Spleen (tissue), 11 donors: ENCODE measurements at regions not wholly inside any gene's neighbourhood (a gene's known extent, or its start where the extent isn't known, plus 50 kb on each side); places are given as distances from the start of the nearest gene placed in this dataset.

Experiments used
- DNase-seq: peaks from one replicate; pipeline ENCODE4 v3.0.0-alpha.2; 2020
- H3K27ac ChIP-seq, 8 donors: fragments of 200-600 bp; sonication (generic) in 7 of 8; 1 replicate in 4 of 8; 2 replicates in 4 of 8; pipeline versions ENCODE4 v1.5.0 to v1.8.0; 2016 to 2021; ENCODE audit warnings: inconsistent platforms in 4 of 8, mild to moderate bottlenecking in 4 of 8, moderate library complexity in 1 of 8
- H3K27me3 ChIP-seq, 7 donors: fragments of 200-600 bp; sonication (generic) in 6 of 7; replicated peaks in 1 of 7; 1 replicate in 4 of 7; 2 replicates in 3 of 7; pipeline versions ENCODE4 v1.5.0 to v1.8.0; 2016 to 2021; ENCODE audit warnings: inconsistent platforms in 3 of 7, mild to moderate bottlenecking in 1 of 7
- H3K36me3 ChIP-seq, 6 donors: fragments of 200-600 bp; sonication (generic) in 5 of 6; 1 replicate in 4 of 6; 2 replicates in 2 of 6; pipeline versions ENCODE4 v1.5.0 to v1.8.0; 2016 to 2021; ENCODE audit warnings: inconsistent platforms in 2 of 6
- H3K4me1 ChIP-seq, 6 donors: fragments of 200-600 bp; sonication (generic) in 5 of 6; 1 replicate in 3 of 6; 2 replicates in 3 of 6; pipeline versions ENCODE4 v1.5.0 to v1.8.0; 2016 to 2021; ENCODE audit warnings: inconsistent platforms in 3 of 6
- H3K4me3 ChIP-seq, 8 donors: fragments of 200-600 bp; sonication (generic) in 7 of 8; 1 replicate in 4 of 8; 2 replicates in 4 of 8; pipeline versions ENCODE4 v1.5.0 to v1.8.0; 2016 to 2021; ENCODE audit warnings: inconsistent platforms in 4 of 8, mild to moderate bottlenecking in 4 of 8, moderate library complexity in 2 of 8
- H3K9me3 ChIP-seq, 8 donors: fragments of 200-600 bp; sonication (generic) in 7 of 8; 1 replicate in 4 of 8; 2 replicates in 4 of 8; pipeline versions ENCODE4 v1.5.0 to v1.8.0; 2016 to 2021; ENCODE audit warnings: inconsistent platforms in 4 of 8
- POLR2A ChIP-seq, 3 donors: fragments of 450-650 bp; IDR thresholded peaks; one replicate each; pipeline ENCODE4 v1.5.1; 2017; ENCODE audit warnings: antibody characterized with exemption in 3 of 3, mild to moderate bottlenecking in 1 of 3
- POLR2AphosphoS5 ChIP-seq, 3 donors: sonication (generic); formaldehyde crosslinking; IDR thresholded peaks; one replicate each; pipeline ENCODE4 v1.5.1; 2017; ENCODE audit warnings: antibody characterized with exemption in 3 of 3
- WGBS, 5 donors: extraction: QIAGEN DNeasy Blood & Tissue Kit in 3 of 5; methylation state at CpG; one replicate each; pipeline versions ENCODE4 v1.1.5 to v1.1.7; 2013 to 2018; 5-methylcytosine and 5-hydroxymethylcytosine counted together
- intact Hi-C: fragments of 100-400 bp; cut with DNase I; formaldehyde crosslinking; loops from one replicate; pipeline ENCODE4 v1.15.0; 2023; ENCODE audit warnings: low total_unique reads
- TF ChIP-seq, protein P1 (sequence below), 11 experiments: fragments of 200-600 bp in 7 of 11; fragments of 450-650 bp in 4 of 11; sonication (generic) in 4 of 11; IDR thresholded peaks in 8 of 11; conservative IDR thresholded peaks in 3 of 11; 1 replicate in 7 of 11; 2 replicates in 4 of 11; pipeline versions ENCODE4 v1.4.0 to v1.8.0; 2016 to 2021; ENCODE audit warnings: antibody characterized with exemption in 11 of 11, inconsistent platforms in 4 of 11, mild to moderate bottlenecking in 1 of 11
- donor health status: healthy with polysubstance abuse.
- donor health status: DM: no; HTN: no; CAD: no; lungs with moderate emphysema.
- donor health status: DM: no; HTN: no; CAD: no.
- donor health status: Bipolar disorder and iron deficiency.
- donor health status: healthy.
- donor health status: DM: no; HTN: no; CAD: no.
- donor health status: DM: yes; HTN: yes; CAD: no.

DNA sequence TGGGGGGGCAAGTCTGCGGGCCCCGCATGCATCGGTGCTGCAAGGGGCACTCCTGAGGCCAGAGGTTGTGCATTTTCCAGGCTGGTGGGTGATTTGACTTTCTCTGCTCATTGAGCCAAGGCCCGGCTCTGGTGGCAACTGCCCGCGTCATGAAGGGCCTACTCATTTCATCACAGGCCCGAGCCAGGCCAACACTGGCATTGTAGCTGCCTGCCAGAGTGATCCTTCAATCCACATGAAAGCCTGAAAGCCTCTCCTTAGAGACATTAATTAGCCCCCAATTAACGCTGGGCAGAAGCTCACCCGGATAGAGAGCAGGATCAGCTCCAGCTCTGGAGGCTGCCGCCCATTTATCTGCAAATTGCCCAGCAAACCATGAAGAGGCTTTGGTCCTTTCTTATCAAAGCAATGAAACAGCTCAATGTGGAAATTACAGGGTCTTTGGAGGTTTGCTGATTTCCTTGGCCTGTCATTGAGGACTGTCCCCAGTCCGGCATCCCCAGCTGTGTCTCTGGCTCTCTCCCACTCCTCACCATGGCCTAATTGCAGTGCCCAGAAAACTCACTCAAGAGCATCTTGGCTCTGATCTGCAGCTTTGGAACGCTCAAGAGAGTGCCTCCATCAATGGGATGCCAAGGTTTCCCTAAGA, 50.4 kb upstream of the STUM start:
- no peaks in the 10 kb centered on the region for H3K4me1 ChIP-seq
- WGBS, 5 donors, result 87 to 92% (median 88%) methylated on average over 11 to 12 of the region's 12 CpGs
- no peak for DNase-seq
- H3K4me3 ChIP-seq, result no peak overlapping the region
- peaks cover 0 to 3% (median 0%) of the 10 kb centered on the region in 8 donors for H3K9me3 ChIP-seq
- no peak overlapping the region for H3K27ac ChIP-seq
- intact Hi-C loops, result no loop called here
- H3K36me3 ChIP-seq, result no peaks in the 10 kb centered on the region
- no peaks in the 10 kb centered on the region for H3K27me3 ChIP-seq
- TF ChIP-seq POLR2AphosphoS5 (IDR thresholded peaks at IDR 0.05) (no peak), POLR2A (IDR thresholded peaks at IDR 0.05) (no peak)
- TF ChIP-seq, protein P1, sequence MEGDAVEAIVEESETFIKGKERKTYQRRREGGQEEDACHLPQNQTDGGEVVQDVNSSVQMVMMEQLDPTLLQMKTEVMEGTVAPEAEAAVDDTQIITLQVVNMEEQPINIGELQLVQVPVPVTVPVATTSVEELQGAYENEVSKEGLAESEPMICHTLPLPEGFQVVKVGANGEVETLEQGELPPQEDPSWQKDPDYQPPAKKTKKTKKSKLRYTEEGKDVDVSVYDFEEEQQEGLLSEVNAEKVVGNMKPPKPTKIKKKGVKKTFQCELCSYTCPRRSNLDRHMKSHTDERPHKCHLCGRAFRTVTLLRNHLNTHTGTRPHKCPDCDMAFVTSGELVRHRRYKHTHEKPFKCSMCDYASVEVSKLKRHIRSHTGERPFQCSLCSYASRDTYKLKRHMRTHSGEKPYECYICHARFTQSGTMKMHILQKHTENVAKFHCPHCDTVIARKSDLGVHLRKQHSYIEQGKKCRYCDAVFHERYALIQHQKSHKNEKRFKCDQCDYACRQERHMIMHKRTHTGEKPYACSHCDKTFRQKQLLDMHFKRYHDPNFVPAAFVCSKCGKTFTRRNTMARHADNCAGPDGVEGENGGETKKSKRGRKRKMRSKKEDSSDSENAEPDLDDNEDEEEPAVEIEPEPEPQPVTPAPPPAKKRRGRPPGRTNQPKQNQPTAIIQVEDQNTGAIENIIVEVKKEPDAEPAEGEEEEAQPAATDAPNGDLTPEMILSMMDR (IDR thresholded peaks at IDR 0.05 in 8 of 11, conservative IDR thresholded peaks at IDR 0.05 in 3 of 11), result no peak

DNA sequence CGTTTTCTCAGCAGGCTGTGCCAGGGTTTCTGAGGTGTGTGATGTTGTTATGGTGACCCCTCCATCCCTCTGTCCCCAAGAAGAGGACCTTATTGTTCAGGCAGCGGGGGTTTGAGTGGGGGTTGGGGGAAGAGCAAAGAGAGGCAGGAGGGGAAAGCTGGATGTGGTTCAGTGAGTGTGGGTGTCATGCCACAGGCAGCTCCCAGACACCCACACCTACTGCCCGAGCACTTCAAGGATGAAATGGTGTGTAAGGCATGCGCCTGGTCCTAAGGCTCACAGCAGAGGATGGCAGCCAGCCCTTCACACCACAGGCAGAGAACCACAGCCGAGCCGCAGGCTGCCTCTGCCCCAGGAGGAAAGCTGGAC, 49.9 kb upstream of the STUM start:
- no peak overlapping the region for H3K4me3 ChIP-seq
- TF ChIP-seq POLR2A (IDR thresholded peaks at IDR 0.05) (no peak), POLR2AphosphoS5 (IDR thresholded peaks at IDR 0.05) (no peak)
- TF ChIP-seq, protein P1 (IDR thresholded peaks at IDR 0.05 in 8 of 11, conservative IDR thresholded peaks at IDR 0.05 in 3 of 11), result no peak
- H3K4me1 ChIP-seq, result no peaks in the 10 kb centered on the region
- peaks cover 0 to 3% (median 0%) of the 10 kb centered on the region in 8 donors for H3K9me3 ChIP-seq
- no peaks in the 10 kb centered on the region for H3K27me3 ChIP-seq
- no peak overlapping the region for H3K27ac ChIP-seq
- intact Hi-C loops, result no loop called here
- no peaks in the 10 kb centered on the region for H3K36me3 ChIP-seq
- 80 to 91% (median 88%) methylated on average over 6 of the region's 6 CpGs for WGBS, 5 donors
- no peak for DNase-seq
